PC-3 (cell line): ENCODE measurements at regions not wholly inside any gene's neighbourhood (a gene's known extent, or its start where the extent isn't known, plus 50 kb on each side); places are given as distances from the start of the nearest gene placed in this dataset.

Experiments
- ATAC-seq: fragments of 200-7000 bp; cut with Tn5 transposase; 2 replicates; pipeline ENCODE4 v1.9.1; 2020; ENCODE audit warnings: mild to moderate bottlenecking, moderate library complexity
- BruUV-seq: library from RNA; stranded (reverse); fragments of 400-500 nt; replicated peaks from 2 replicates; lab custom pipeline; 2021; lab: Mats Ljungman, UMichigan
- CTCF ChIA-PET: fragments of 300-600 bp; sonication (Branson Sonifier 250); formaldehyde crosslinking; loops from one replicate; lab custom pipeline; 2022; ENCODE audit warnings: antibody characterized with exemption; lab: Charles Lee
- POLR2A ChIA-PET: fragments of 300-600 bp; sonication (Branson Sonifier 250); formaldehyde crosslinking; loops from one replicate; lab custom pipeline; 2022; ENCODE audit warnings: antibody characterized with exemption; ENCODE audit not compliant: unreplicated experiment; lab: Charles Lee
- DNase-seq: peaks from one replicate; pipeline ENCODE4 v3.0.0-alpha.2; 2015
- H2AFZ ChIP-seq: fragments of 300-600 bp; sonication (generic); 2 replicates; pipeline ENCODE4 v1.6.0; 2016; ENCODE audit warnings: antibody characterized with exemption, low read length
- H3F3A ChIP-seq: fragments of 300-600 bp; sonication (generic); one replicate; pipeline ENCODE4 v1.6.0; 2017; ENCODE audit warnings: antibody characterized with exemption, low read length, control low read depth, mild to moderate bottlenecking; ENCODE audit not compliant: unreplicated experiment
- H3K27ac ChIP-seq: fragments of 300-600 bp; sonication (generic); 2 replicates; pipeline ENCODE4 v1.5.1; 2016; ENCODE audit warnings: mild to moderate bottlenecking, low read length
- H3K27me3 ChIP-seq: fragments of 300-600 bp; sonication (generic); 2 replicates; pipeline ENCODE4 v1.6.1; 2016; ENCODE audit warnings: low read length, mixed read lengths
- H3K36me3 ChIP-seq: fragments of 300-600 bp; sonication (generic); 2 replicates; pipeline ENCODE4 v1.6.1; 2016; ENCODE audit warnings: low read depth, mixed run types, low read length, mixed read lengths
- H3K4me1 ChIP-seq: fragments of 300-600 bp; sonication (generic); 2 replicates; pipeline ENCODE4 v1.5.1; 2016; ENCODE audit warnings: low read length; ENCODE audit not compliant: insufficient read depth
- H3K4me2 ChIP-seq: fragments of 300-600 bp; sonication (generic); 2 replicates; pipeline ENCODE4 v1.6.0; 2016; ENCODE audit warnings: low read length
- H3K4me3 ChIP-seq: fragments of 300-600 bp; sonication (generic); 2 replicates; pipeline ENCODE4 v1.5.1; 2016; ENCODE audit warnings: mild to moderate bottlenecking, low read length, mixed read lengths
- H3K79me2 ChIP-seq: fragments of 300-600 bp; sonication (generic); 2 replicates; pipeline ENCODE4 v1.6.1; 2017; ENCODE audit warnings: low read length, mixed read lengths
- H3K9ac ChIP-seq: fragments of 300-600 bp; sonication (generic); 2 replicates; pipeline ENCODE4 v1.6.0; 2016; ENCODE audit warnings: mild to moderate bottlenecking, low read length
- H3K9me2 ChIP-seq: fragments of 300-600 bp; sonication (generic); replicated peaks from 2 replicates; pipeline ENCODE4 v1.6.1; 2016; ENCODE audit warnings: mixed run types, low read length, mixed read lengths
- H3K9me3 ChIP-seq: fragments of 300-600 bp; sonication (generic); 2 replicates; pipeline ENCODE4 v1.6.1; 2016; ENCODE audit warnings: low read length, mixed read lengths
- H4K20me1 ChIP-seq: fragments of 300-600 bp; sonication (generic); 2 replicates; pipeline ENCODE4 v1.6.1; 2016; ENCODE audit warnings: low read length, mixed read lengths
- EZH2 ChIP-seq: fragments of 300-600 bp; sonication (generic); IDR thresholded peaks from one replicate; pipeline ENCODE4 v1.6.1; 2017; ENCODE audit warnings: antibody characterized with exemption, mild to moderate bottlenecking, low read length; ENCODE audit not compliant: unreplicated experiment
- EZH2phosphoT487 ChIP-seq: fragments of 300-600 bp; sonication (generic); IDR thresholded peaks from 2 replicates; pipeline ENCODE4 v1.6.1; 2018; ENCODE audit warnings: mild to moderate bottlenecking, antibody characterized with exemption, low read length, borderline replicate concordance
- intact Hi-C: fragments of 100-400 bp; cut with micrococcal nuclease; formaldehyde crosslinking; loops from 2 replicates; pipeline ENCODE4 v1.9.0; 2023
- TF ChIP-seq, protein P1 (sequence below): fragments of 300-600 bp; sonication (generic); conservative IDR thresholded peaks from 2 replicates; pipeline ENCODE4 v1.5.1; 2017; ENCODE audit warnings: antibody characterized with exemption, low read depth, mild to moderate bottlenecking, low read length

DNA sequence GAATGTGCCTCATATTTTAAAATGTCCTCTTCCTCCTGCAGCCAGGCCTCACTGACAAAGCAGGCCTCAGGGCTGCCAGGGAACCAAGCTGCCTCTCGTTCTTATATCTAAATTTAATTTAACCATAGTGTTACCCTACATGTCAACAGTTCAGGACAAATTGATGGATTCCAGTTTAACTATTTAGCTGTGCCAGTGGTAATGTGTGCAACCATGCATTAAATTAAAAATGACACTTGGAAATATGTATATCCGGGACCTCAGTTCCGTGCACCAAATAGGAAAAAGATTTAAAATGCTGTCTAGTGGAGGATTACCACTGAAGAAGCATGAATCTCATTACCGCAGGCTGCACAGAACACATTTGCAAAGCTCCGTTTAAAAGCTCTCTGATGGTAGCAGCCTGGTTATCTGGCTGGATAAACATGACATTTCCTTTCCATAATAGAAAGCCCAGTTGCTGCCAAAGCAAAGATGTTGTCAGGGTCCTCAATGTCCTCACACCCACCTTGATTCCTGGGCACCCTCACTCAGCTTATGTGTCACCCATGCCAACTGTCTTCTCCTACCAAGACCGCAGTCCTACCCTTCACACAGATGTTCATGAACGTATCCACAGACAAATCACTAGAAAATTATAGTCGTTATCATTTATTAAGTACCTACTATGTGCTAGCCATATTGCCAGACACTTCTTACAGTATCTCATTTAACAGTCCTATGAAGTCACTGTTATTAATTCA is 73.3 kb upstream of the FRMD4A start:
- ChIA-PET POLR2A (no interaction called here), CTCF (no interaction called here)
- intact Hi-C loops: no loop called here
- TF ChIP-seq EZH2 (no peak), EZH2phosphoT487 (no peak)
- TF ChIP-seq, protein P1, sequence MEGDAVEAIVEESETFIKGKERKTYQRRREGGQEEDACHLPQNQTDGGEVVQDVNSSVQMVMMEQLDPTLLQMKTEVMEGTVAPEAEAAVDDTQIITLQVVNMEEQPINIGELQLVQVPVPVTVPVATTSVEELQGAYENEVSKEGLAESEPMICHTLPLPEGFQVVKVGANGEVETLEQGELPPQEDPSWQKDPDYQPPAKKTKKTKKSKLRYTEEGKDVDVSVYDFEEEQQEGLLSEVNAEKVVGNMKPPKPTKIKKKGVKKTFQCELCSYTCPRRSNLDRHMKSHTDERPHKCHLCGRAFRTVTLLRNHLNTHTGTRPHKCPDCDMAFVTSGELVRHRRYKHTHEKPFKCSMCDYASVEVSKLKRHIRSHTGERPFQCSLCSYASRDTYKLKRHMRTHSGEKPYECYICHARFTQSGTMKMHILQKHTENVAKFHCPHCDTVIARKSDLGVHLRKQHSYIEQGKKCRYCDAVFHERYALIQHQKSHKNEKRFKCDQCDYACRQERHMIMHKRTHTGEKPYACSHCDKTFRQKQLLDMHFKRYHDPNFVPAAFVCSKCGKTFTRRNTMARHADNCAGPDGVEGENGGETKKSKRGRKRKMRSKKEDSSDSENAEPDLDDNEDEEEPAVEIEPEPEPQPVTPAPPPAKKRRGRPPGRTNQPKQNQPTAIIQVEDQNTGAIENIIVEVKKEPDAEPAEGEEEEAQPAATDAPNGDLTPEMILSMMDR: no peak
- Histone ChIP-seq H3K27me3 (no peaks in the 10 kb centered on the region), H3K27ac (no peak overlapping the region), H3F3A (no peaks in the 10 kb centered on the region), H3K36me3 (no peaks in the 10 kb centered on the region), H3K4me1 (no peaks in the 10 kb centered on the region), H4K20me1 (no peaks in the 10 kb centered on the region), H3K9ac (no peak overlapping the region), H3K9me3 (no peaks in the 10 kb centered on the region), H2AFZ (no peak overlapping the region), H3K9me2 (no peaks in the 10 kb centered on the region), H3K4me3 (no peak overlapping the region), H3K4me2 (no peak overlapping the region), H3K79me2 (no peaks in the 10 kb centered on the region)
- no peak for DNase-seq
- ATAC-seq: no peak
- BruUV-seq: no TSS peak

DNA sequence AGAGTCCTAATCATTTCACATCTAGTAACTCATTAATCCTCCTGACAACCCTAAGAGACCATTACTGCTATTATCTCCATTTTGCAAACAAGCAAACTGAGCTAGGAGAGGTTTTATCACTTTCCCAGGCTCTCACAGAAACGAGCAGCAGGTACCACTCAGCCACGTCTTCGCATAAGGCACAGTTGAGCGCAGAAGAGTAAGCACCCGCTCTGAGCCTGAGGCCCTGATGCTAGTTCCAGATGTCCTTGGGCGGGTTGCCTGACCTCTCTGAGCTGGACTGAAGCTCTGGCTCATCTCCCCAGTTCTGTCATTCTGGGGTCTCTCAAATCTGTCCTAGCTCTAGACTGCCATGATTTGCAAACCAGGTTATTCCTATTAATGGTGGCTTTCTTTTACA is 72.6 kb upstream of the FRMD4A start:
- Histone ChIP-seq H3K9me2 (no peaks in the 10 kb centered on the region), H3K9me3 (no peaks in the 10 kb centered on the region), H3K27me3 (no peaks in the 10 kb centered on the region), H3K36me3 (no peaks in the 10 kb centered on the region), H2AFZ (no peak overlapping the region), H3F3A (no peaks in the 10 kb centered on the region), H4K20me1 (no peaks in the 10 kb centered on the region), H3K79me2 (no peaks in the 10 kb centered on the region), H3K4me2 (no peak overlapping the region), H3K4me1 (no peaks in the 10 kb centered on the region), H3K27ac (no peak overlapping the region), H3K9ac (no peak overlapping the region), H3K4me3 (no peak overlapping the region)
- DNase-seq: no peak
- CTCF ChIA-PET: no interaction called here
- no peak for ATAC-seq
- intact Hi-C loops: no loop called here
- BruUV-seq: no TSS peak
- TF ChIP-seq, protein P1: no peak
- no peak for TF ChIP-seq EZH2phosphoT487
- TF ChIP-seq EZH2: no peak
- POLR2A ChIA-PET: no interaction called here

DNA sequence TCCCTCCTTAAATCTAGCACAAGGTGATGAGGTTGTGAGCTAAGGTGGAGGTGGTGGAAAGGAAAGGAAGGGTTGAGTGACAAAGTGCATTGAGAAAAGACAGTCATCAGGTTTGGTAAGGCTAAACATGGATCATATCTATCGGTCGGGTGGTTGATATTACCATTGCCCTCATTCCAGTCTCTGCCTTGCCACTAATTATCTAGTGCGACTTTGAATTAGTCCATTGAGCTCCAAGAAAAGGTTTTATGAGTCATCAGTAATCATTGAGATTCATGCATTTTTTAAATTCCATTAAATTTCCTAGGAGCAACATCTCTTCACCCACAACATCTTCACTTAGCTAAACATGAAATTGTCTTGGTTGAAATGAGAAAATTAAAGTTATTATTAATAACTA is 68.9 kb upstream of the FRMD4A start:
- Histone ChIP-seq H3K9me2 (no peaks in the 10 kb centered on the region), H3K36me3 (no peaks in the 10 kb centered on the region), H3K27ac (no peak overlapping the region), H3K9ac (no peak overlapping the region), H3K4me2 (no peak overlapping the region), H3K9me3 (no peaks in the 10 kb centered on the region), H3F3A (no peaks in the 10 kb centered on the region), H3K27me3 (no peaks in the 10 kb centered on the region), H2AFZ (no peak overlapping the region), H3K4me3 (no peak overlapping the region), H3K4me1 (no peaks in the 10 kb centered on the region), H4K20me1 (no peaks in the 10 kb centered on the region), H3K79me2 (no peaks in the 10 kb centered on the region)
- no TSS peak for BruUV-seq
- TF ChIP-seq EZH2phosphoT487 (no peak), EZH2 (no peak)
- TF ChIP-seq, protein P1: no peak
- POLR2A ChIA-PET: no interaction called here
- CTCF ChIA-PET: interaction anchor here (0.6 kb wide), 1 partner anchor 1423 kb away, joined by 3 read pairs; no protein-coding TSS in a partner anchor
- ATAC-seq (no peak), DNase-seq (no peak)
- intact Hi-C loops: no loop called here
